ENCODE measurements at regions not wholly inside any gene's neighbourhood (a gene's known extent, or its start where the extent isn't known, plus 50 kb on each side); places are given as distances from the start of the nearest gene placed in this dataset.

GRCh38 chr5:61231813-61232212 lies 69.5 kb upstream of the SMIM15 start:
- no peaks in the 10 kb centered on the region for H3K79me2 ChIP-seq (ENCODE audit: control insufficient read depth, insufficient read depth, low read length)
- peaks cover 0 to 7% of the 10 kb centered on the region in 2 experiments; a peak in 1 of 5 replicates for H3K4me1 ChIP-seq (replicated peaks in 1 of 2; ENCODE audit: control insufficient read depth in 2 of 2, insufficient read depth in 2 of 2, low read length in 2 of 2)
- no peak overlapping the region for H2AFZ ChIP-seq (ENCODE audit: low read depth, low read length)
- intact Hi-C loops (cut with micrococcal nuclease), result no loop called here
- ChIA-PET CTCF (ENCODE audit: low intra/inter-chr PET ratio) (no interaction called here), POLR2A (no interaction called here)
- H3K27me3 ChIP-seq (ENCODE audit: control insufficient read depth in 2 of 2, insufficient read depth in 2 of 2, low read length in 2 of 2), result peaks cover 8 to 21% of the 10 kb centered on the region in 2 experiments
- no peak overlapping the region for H3K27ac ChIP-seq (ENCODE audit: extremely low read depth, low read depth, low read length)
- TF ChIP-seq E2F5 (CRISPR knock-in tag; IDR thresholded peaks at IDR 0.05), result no peak
- TF ChIP-seq CREB3L1 (IDR thresholded peaks at IDR 0.05; ENCODE audit: borderline replicate concordance, low read depth), result no peak
- TF ChIP-seq XRCC5 (IDR thresholded peaks at IDR 0.05; ENCODE audit: low read depth, low read length), result no peak
- TF ChIP-seq HDAC6 (IDR thresholded peaks at IDR 0.05; ENCODE audit: low read depth, low read length), result no peak
- TF ChIP-seq CEBPG (CRISPR knock-in tag; IDR thresholded peaks at IDR 0.05), result no peak
- TF ChIP-seq CEBPG (tag; conservative IDR thresholded peaks at IDR 0.05 in 1 of 2, IDR thresholded peaks at IDR 0.05 in 1 of 2), result no peak
- TF ChIP-seq ZBTB2 (IDR thresholded peaks at IDR 0.05), result no peak
- H3K9me1 ChIP-seq (ENCODE audit: control insufficient read depth, insufficient read depth, low read length), result no peaks in the 10 kb centered on the region
- no TSS peak for BruUV-seq (replicated peaks)
- ATAC-seq (no peak), FAIRE-seq (no peak), DNase-seq (ENCODE audit: extremely low read depth in 1 of 4, low spot score in 3 of 4) (no peak)
- H3K36me3 ChIP-seq (ENCODE audit: control insufficient read depth, insufficient read depth, low read length), result no peaks in the 10 kb centered on the region
- no peak overlapping the region for H3K4me2 ChIP-seq (ENCODE audit: insufficient read depth, low read length)
- in situ Hi-C loops (cut with MboI), result loop anchor here (10.0 kb wide), 1 partner anchor 1417 kb away; no protein-coding TSS in a partner anchor
- 0 out of 2 replicates have a peak, but pooled peaks cover 4% of the 10 kb centered on the region for H4K20me1 ChIP-seq (replicated peaks; ENCODE audit: control insufficient read depth, insufficient read depth, low read length)
- no peak overlapping the region for H3K9ac ChIP-seq (ENCODE audit: insufficient read depth in 1 of 2, low read depth in 2 of 2, low read length in 2 of 2)
- no peak overlapping the region for H3K4me3 ChIP-seq
- H3K9me3 ChIP-seq (replicated peaks; ENCODE audit: control insufficient read depth, insufficient read depth, low read depth, low read length), result no peaks in the 10 kb centered on the region

Measured in K562 (cell line).